GM21786 (cell line): ENCODE measurements at regions not wholly inside any gene's neighbourhood (a gene's known extent, or its start where the extent isn't known, plus 50 kb on each side); places are given as distances from the start of the nearest gene placed in this dataset.

ENCODE experiments used
- ATAC-seq: cut with Tn5 transposase; IDR thresholded peaks from one replicate; pipeline ENCODE4 v1.9.1; 2021; ENCODE audit not compliant: unreplicated experiment

- no peak for ATAC-seq
Observed at GRCh38 chr10:78445308-78445707, 411.6 kb downstream of the RPS24 start.

GRCh38 chr10:78448470-78448869 is 414.8 kb downstream of the RPS24 start:
- no peak for ATAC-seq

GRCh38 chr10:78448994-78449418 is 415.3 kb downstream of the RPS24 start:
- no peak for ATAC-seq

- ATAC-seq: no peak
Observed at GRCh38 chr10:78449554-78449953, 415.9 kb downstream of the RPS24 start.

- ATAC-seq: no peak
Observed at GRCh38 chr10:78450239-78450638, 416.6 kb downstream of the RPS24 start.

- ATAC-seq: no peak
Observed at GRCh38 chr10:78450807-78451485, 417.3 kb downstream of the RPS24 start.

- ATAC-seq: no peak
Observed at GRCh38 chr10:78451592-78451991, 417.9 kb downstream of the RPS24 start.

GRCh38 chr10:78454123-78454645 is 420.5 kb downstream of the RPS24 start:
- no peak for ATAC-seq

- no peak for ATAC-seq
Observed at GRCh38 chr10:78455236-78455635, 421.6 kb downstream of the RPS24 start.

- ATAC-seq: no peak
Observed at GRCh38 chr10:78455811-78456210, 422.1 kb downstream of the RPS24 start.

- ATAC-seq: no peak
Observed at GRCh38 chr10:78456649-78457400, 423.2 kb downstream of the RPS24 start.

- ATAC-seq: no peak
Observed at GRCh38 chr10:78457804-78458482, 424.3 kb downstream of the RPS24 start.

- ATAC-seq: no peak
Observed at GRCh38 chr10:78458983-78459638, 425.4 kb downstream of the RPS24 start.

- ATAC-seq: no peak
Observed at GRCh38 chr10:78459639-78460037, 426.0 kb downstream of the RPS24 start.

GRCh38 chr10:78460204-78460603 is 426.5 kb downstream of the RPS24 start:
- no peak for ATAC-seq

GRCh38 chr10:78461333-78461732 is 427.7 kb downstream of the RPS24 start:
- no peak for ATAC-seq

- no peak for ATAC-seq
Observed at GRCh38 chr10:78462176-78462575, 428.5 kb downstream of the RPS24 start.

GRCh38 chr10:78462726-78463228 is 429.1 kb downstream of the RPS24 start:
- ATAC-seq: no peak

- ATAC-seq: no peak
Observed at GRCh38 chr10:78464118-78464855, 430.6 kb downstream of the RPS24 start.

- no peak for ATAC-seq
Observed at GRCh38 chr10:78464856-78465267, 431.2 kb downstream of the RPS24 start.
